ENCODE measurements at regions not wholly inside any gene's neighbourhood (a gene's known extent, or its start where the extent isn't known, plus 50 kb on each side); places are given as distances from the start of the nearest gene placed in this dataset.

DNA sequence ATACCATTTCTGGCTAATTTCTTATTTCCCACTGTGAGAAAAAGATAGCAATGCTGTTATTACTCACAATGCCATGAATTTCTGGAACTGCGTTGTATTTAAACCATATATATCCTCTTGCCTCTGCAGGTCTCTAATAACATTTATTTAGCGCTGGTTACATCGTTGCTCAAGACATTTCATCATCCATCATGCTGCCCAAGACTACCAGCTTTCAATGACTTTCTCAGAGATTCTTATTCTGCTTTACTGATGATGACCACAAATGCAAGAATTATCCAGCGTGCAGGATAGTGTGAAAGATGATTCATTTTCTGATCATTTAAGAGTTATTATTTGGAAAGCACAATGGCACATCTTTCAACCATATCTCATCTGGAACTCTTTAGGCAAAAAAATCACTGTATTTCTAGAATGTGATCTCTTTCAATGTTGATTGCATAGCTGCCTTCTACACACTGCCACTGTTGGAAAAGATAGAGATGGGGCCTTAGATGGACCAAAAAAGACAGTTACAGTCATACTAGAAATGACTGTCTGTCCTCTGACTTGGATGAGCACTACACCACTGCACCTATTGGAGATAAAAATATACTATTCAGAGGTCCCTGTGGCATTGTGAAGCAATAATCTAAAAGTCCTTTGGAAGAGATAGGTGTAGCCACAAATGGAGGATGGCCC lies 716.1 kb downstream of the NSUN3 start:
- Histone ChIP-seq H3K4me3 (no peak overlapping the region), H3K36me3 (no peaks in the 10 kb centered on the region), H3K4me1 (peaks cover 0 to 22% (median 13%) of the 10 kb centered on the region in 4 donors), H3K9me3 (no peaks in the 10 kb centered on the region), H3K27me3 (no peaks in the 10 kb centered on the region), H3K27ac (replicated peaks in 1 of 4) (no peak overlapping the region)
- TF ChIP-seq EP300 (IDR thresholded peaks at IDR 0.05) (no peak), POLR2A (IDR thresholded peaks at IDR 0.05; ENCODE audit: low read depth) (no peak), POLR2AphosphoS5 (IDR thresholded peaks at IDR 0.05) (no peak)
- TF ChIP-seq, protein P1, sequence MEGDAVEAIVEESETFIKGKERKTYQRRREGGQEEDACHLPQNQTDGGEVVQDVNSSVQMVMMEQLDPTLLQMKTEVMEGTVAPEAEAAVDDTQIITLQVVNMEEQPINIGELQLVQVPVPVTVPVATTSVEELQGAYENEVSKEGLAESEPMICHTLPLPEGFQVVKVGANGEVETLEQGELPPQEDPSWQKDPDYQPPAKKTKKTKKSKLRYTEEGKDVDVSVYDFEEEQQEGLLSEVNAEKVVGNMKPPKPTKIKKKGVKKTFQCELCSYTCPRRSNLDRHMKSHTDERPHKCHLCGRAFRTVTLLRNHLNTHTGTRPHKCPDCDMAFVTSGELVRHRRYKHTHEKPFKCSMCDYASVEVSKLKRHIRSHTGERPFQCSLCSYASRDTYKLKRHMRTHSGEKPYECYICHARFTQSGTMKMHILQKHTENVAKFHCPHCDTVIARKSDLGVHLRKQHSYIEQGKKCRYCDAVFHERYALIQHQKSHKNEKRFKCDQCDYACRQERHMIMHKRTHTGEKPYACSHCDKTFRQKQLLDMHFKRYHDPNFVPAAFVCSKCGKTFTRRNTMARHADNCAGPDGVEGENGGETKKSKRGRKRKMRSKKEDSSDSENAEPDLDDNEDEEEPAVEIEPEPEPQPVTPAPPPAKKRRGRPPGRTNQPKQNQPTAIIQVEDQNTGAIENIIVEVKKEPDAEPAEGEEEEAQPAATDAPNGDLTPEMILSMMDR (IDR thresholded peaks at IDR 0.05) = no peak
- intact Hi-C loops (cut with DNase I) = no loop called here
- WGBS = 91% methylated on average over 4 of the region's 4 CpGs
- DNase-seq (ENCODE audit: extremely low spot score) = no peak

DNA sequence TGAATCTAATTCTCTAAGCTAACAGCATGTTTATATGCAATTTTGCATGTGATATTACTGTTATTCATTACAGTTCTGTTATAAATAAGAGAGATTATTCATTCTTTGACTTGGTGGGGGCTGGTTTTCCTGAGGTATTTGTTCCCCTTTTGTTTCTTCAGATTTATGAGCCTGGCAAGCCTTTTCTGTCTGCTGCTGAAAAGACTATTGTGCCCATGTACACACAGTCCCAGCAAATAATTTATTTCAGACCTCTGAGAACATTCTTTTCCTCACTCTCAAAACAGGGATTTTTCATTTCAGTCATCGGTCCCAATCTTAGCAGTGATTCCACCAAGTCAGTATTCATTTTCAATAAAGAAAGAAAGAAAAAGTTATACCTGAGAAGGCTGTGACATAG lies 716.8 kb downstream of the NSUN3 start:
- Histone ChIP-seq H3K9me3 (no peaks in the 10 kb centered on the region), H3K27me3 (no peaks in the 10 kb centered on the region), H3K27ac (replicated peaks in 1 of 4) (no peak overlapping the region), H3K4me3 (no peak overlapping the region), H3K4me1 (peaks cover 0 to 22% (median 13%) of the 10 kb centered on the region in 4 donors), H3K36me3 (no peaks in the 10 kb centered on the region)
- DNase-seq (ENCODE audit: extremely low spot score) = no peak
- TF ChIP-seq POLR2A (IDR thresholded peaks at IDR 0.05; ENCODE audit: low read depth) (no peak), EP300 (IDR thresholded peaks at IDR 0.05) (no peak), POLR2AphosphoS5 (IDR thresholded peaks at IDR 0.05) (no peak)
- TF ChIP-seq, protein P1 (IDR thresholded peaks at IDR 0.05) = no peak
- WGBS = 57% methylated on average over 1 of the region's 1 CpG
- intact Hi-C loops (cut with DNase I) = no loop called here

DNA sequence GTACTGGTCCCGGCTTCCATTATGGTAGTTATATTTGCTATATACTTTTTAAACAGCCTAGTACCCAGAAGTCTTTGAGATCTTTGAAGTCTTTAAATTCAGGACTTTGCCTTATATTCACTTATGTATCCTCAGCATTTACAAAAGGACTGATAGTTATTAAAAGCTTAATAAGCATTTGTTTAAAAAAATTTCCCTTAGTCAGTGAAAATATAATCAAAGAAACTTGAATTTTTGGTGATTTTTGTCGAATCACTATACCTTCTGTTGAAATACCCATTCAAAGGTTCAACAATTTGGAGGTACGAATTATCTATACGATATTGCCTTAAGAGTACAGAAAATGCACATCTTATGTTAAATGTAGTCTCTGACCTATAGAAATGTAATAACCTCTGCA lies 721.4 kb downstream of the NSUN3 start:
- 91% methylated on average over 4 of the region's 4 CpGs for WGBS

DNA sequence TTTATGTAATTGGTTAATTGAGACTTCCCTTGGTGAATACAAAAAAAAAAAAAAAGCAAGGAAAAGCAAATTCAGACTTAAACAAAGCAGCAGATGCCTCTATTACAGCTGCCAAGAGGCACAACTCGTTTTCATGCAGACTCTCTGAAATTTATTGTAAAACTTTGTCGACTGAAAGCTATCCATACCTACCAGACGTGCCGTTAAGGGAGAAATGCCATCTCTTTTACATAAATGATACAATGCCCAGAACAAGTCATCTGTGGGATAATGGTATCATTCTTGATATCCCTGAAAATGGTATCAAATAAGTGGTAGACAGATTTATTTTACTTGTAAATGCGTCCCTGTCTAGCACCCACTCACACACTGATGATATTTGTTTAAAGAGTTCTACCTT lies 724.2 kb downstream of the NSUN3 start:
- DNase-seq (ENCODE audit: extremely low spot score) = no peak
- Histone ChIP-seq H3K27me3 (no peaks in the 10 kb centered on the region), H3K9me3 (no peaks in the 10 kb centered on the region), H3K36me3 (no peaks in the 10 kb centered on the region), H3K4me1 (no peaks in the 10 kb centered on the region), H3K4me3 (no peak overlapping the region), H3K27ac (replicated peaks in 1 of 4) (no peak overlapping the region)
- intact Hi-C loops (cut with DNase I) = no loop called here
- WGBS = 84% methylated on average over 5 of the region's 5 CpGs
- TF ChIP-seq EP300 (IDR thresholded peaks at IDR 0.05) (no peak), POLR2A (IDR thresholded peaks at IDR 0.05; ENCODE audit: low read depth) (no peak), POLR2AphosphoS5 (IDR thresholded peaks at IDR 0.05) (no peak)
- TF ChIP-seq, protein P1 (IDR thresholded peaks at IDR 0.05) = no peak

More for the DNA sequence above, 721.4 kb downstream of the NSUN3 start:
- TF ChIP-seq POLR2AphosphoS5 (IDR thresholded peaks at IDR 0.05) (no peak), EP300 (IDR thresholded peaks at IDR 0.05) (no peak), POLR2A (IDR thresholded peaks at IDR 0.05; ENCODE audit: low read depth) (no peak)
- TF ChIP-seq, protein P1 (IDR thresholded peaks at IDR 0.05) = no peak
- Histone ChIP-seq H3K36me3 (no peaks in the 10 kb centered on the region), H3K9me3 (no peaks in the 10 kb centered on the region), H3K4me3 (no peak overlapping the region), H3K27ac (replicated peaks in 1 of 4) (no peak overlapping the region), H3K27me3 (no peaks in the 10 kb centered on the region), H3K4me1 (peaks cover 0 to 20% (median 13%) of the 10 kb centered on the region in 4 donors)
- no peak for DNase-seq (ENCODE audit: extremely low spot score)
- intact Hi-C loops (cut with DNase I) = no loop called here
